Activated T-helper 2 cell treated with anti-CD3 and anti-CD28 coated beads, Interferon-gamma antibody, Interleukin-2, Interleukin-4, amounts not matched to agents 10 μg/mL and 5 μg/mL and 100 μg/mL, durations not matched to agents 14 hours and 24 hours and 36 hours (primary cell): ENCODE measurements at regions not wholly inside any gene's neighbourhood (a gene's known extent, or its start where the extent isn't known, plus 50 kb on each side); places are given as distances from the start of the nearest gene placed in this dataset.
"Not testable (repeated sequence)": the region's sequence is repeated elsewhere in the genome, so short reads cannot be mapped to it uniquely, and the experiment has no call there.

ENCODE experiments used
- DNase-seq: peaks from one replicate; pipeline ENCODE4 v3.0.0; 2021; ENCODE audit warnings: low spot score
- H3K27ac Mint-ChIP-seq: one replicate; pipeline ENCODE4 v1.8.0; 2021; ENCODE audit warnings: mixed read lengths
- H3K27me3 Mint-ChIP-seq: one replicate; pipeline ENCODE4 v1.8.0; 2021; ENCODE audit warnings: low read depth, mixed read lengths
- H3K36me3 Mint-ChIP-seq: one replicate; pipeline ENCODE4 v1.8.0; 2021; ENCODE audit warnings: low read depth, mixed read lengths
- H3K4me1 Mint-ChIP-seq: one replicate; pipeline ENCODE4 v1.8.0; 2021; ENCODE audit warnings: low read depth, mixed read lengths
- H3K4me3 Mint-ChIP-seq: one replicate; pipeline ENCODE4 v1.8.0; 2021; ENCODE audit warnings: low read depth, mild to moderate bottlenecking, moderate library complexity, mixed read lengths
- H3K9me3 Mint-ChIP-seq: one replicate; pipeline ENCODE4 v1.8.0; 2021; ENCODE audit warnings: mixed read lengths
- intact Hi-C: fragments of 100-400 bp; cut with micrococcal nuclease; formaldehyde crosslinking; loops from one replicate; pipeline ENCODE4 v1.15.1; 2023

DNA sequence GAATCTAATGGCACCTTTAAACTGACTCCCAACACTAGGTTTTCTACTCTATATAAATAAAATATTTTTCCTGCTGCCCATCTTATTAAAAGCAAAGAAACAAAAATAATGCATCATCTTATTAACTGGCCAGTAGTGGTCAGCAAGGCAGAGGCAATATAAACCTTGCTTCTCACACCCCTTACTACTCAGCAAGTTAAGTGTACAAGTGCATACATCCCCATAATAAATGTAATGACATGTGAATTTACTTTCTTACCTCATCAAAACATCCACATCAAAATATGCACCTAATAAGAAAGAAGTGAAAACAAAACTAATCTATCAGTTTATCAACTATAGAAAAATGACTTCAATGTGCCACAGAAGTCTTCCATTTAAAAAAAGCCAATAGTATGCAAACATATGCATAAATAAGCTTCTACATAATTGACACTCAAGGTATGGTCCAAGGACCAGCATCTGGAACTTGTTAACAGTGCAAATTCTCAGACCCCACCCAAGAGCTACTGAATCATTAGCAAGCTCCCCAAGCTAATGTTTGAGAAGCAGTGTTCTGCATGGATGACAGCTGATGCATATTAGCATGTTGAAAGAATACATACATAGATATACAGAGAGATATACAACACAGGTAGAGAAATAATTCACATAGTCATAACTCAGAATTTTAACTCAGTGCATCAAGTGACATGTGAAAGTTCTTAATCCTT lies 182.7 kb downstream of the C7orf25 start:
- intact Hi-C loops: no loop called here
- H3K4me1 Mint-ChIP-seq: no peaks in the 10 kb centered on the region
- no peak overlapping the region for H3K4me3 Mint-ChIP-seq
- no peak overlapping the region for H3K27ac Mint-ChIP-seq
- H3K9me3 Mint-ChIP-seq: no peaks in the 10 kb centered on the region
- H3K36me3 Mint-ChIP-seq: no peaks in the 10 kb centered on the region
- no peak for DNase-seq
- H3K27me3 Mint-ChIP-seq: no peaks in the 10 kb centered on the region

GRCh38 chr7:42727451-42727850 lies 184.4 kb downstream of the C7orf25 start:
- Mint-ChIP-seq H3K36me3 (no peaks in the 10 kb centered on the region), H3K4me3 (no peak overlapping the region), H3K4me1 (no peaks in the 10 kb centered on the region), H3K9me3 (no peaks in the 10 kb centered on the region), H3K27ac (no peak overlapping the region), H3K27me3 (no peaks in the 10 kb centered on the region)
- no peak for DNase-seq
- intact Hi-C loops: no loop called here

DNA sequence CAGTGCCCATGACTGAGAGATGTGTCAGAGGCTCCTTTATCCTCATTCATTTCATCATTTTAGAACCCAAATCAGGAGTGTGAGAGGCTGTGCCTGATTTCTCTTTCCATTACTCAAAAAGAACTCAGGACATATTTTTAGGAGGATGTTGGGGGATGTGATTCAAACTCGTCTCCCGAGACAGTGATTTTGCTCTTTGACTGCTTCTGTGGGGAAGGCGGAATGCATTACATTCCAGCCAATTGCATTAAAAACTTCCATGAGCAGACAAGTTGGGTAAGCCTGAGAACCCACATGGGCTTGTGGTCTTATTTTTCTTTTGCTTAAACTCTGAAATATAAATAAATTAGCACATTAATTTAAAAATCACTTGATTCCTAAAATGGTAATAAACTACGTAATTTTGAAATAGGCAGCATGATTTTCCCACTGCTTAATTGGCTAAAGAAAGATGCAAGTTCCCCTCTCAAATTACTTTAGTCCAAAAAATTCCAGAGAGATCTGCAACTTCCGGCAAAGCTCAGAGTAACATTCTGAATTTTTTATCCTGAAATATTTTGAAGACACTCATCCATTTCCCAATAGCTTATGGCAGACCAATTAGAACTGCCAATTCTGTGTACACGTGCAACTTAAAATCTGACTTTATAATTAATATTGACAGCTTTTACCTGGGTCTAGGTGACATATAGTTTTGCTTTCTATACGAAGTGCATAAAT lies 185.6 kb downstream of the C7orf25 start:
- Mint-ChIP-seq H3K4me3 (no peak overlapping the region), H3K27ac (no peak overlapping the region), H3K36me3 (no peaks in the 10 kb centered on the region), H3K27me3 (no peaks in the 10 kb centered on the region), H3K4me1 (no peaks in the 10 kb centered on the region), H3K9me3 (no peaks in the 10 kb centered on the region)
- DNase-seq: no peak
- intact Hi-C loops: no loop called here

- no peak overlapping the region for H3K27ac Mint-ChIP-seq
- no peaks in the 10 kb centered on the region for H3K4me1 Mint-ChIP-seq
- H3K4me3 Mint-ChIP-seq: no peak overlapping the region
- H3K9me3 Mint-ChIP-seq: no peaks in the 10 kb centered on the region
- intact Hi-C loops: no loop called here
- H3K27me3 Mint-ChIP-seq: no peaks in the 10 kb centered on the region
- H3K36me3 Mint-ChIP-seq: no peaks in the 10 kb centered on the region
- DNase-seq: no peak
These were observed 189.2 kb downstream of the C7orf25 start for GRCh38 chr7:42722716-42723115.

DNA sequence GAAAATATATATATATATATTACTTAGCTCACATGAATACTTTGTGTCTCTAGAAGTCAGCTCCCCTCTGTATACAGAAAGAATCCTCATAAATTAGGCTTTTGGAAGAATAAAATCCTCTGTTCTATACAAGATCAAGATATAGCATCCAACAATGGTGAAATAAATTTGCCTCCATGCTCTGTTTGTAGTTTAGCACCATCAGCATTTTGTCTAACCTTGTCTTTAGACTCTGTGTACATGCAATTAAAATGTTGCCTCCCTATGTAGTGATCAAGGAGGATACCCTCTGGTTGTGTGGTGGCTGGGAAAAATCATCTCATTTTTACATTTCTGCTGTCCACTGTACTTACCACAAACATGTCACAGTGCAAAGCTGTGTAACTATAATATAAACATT lies 189.7 kb downstream of the C7orf25 start:
- Mint-ChIP-seq H3K4me1 (no peaks in the 10 kb centered on the region), H3K27ac (no peak overlapping the region), H3K36me3 (no peaks in the 10 kb centered on the region), H3K27me3 (no peaks in the 10 kb centered on the region), H3K4me3 (no peak overlapping the region), H3K9me3 (no peaks in the 10 kb centered on the region)
- no peak for DNase-seq
- intact Hi-C loops: no loop called here

DNA sequence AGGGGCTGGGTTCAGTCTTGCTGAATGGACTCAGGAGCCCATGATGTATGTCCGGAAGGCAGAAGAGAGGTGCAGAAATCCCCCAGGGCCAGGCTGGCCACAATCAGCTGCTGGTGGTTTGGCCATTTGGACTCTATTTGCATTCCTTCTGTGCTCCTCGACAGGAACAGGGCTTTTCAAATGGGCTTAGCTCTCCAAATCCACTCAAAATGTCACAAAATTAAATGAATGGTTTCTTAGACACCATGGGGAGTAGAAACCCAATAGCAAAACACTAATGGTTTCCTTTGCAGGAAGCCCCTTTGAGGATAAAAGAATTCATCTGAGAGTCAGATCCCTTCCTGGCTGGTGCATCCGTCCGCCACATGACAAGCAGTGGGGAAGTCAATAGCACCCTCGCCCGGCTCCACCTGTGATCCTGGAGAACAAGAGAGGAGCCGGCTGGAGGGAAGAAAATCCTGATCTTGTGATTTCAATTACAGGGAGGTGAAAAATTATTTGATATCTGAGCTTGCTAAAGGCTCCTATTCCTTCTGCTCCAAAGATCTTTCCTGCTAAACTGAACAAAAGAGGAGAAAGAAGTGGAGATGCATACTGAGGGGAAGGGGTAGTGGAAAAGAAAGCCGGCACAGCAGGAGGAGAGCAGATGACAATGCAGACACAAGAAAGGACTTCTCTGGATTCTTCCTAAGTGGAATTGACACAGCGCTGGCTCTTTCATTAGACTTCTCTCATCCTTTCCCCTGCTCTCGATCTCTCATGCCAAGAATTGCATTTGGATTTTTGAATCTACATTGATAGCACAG lies 190.7 kb downstream of the C7orf25 start:
- H3K27me3 Mint-ChIP-seq: no peaks in the 10 kb centered on the region
- H3K27ac Mint-ChIP-seq: no peak overlapping the region
- H3K4me1 Mint-ChIP-seq: no peaks in the 10 kb centered on the region
- H3K36me3 Mint-ChIP-seq: no peaks in the 10 kb centered on the region
- no peak overlapping the region for H3K4me3 Mint-ChIP-seq
- no peak for DNase-seq
- intact Hi-C loops: no loop called here
- no peaks in the 10 kb centered on the region for H3K9me3 Mint-ChIP-seq

DNA sequence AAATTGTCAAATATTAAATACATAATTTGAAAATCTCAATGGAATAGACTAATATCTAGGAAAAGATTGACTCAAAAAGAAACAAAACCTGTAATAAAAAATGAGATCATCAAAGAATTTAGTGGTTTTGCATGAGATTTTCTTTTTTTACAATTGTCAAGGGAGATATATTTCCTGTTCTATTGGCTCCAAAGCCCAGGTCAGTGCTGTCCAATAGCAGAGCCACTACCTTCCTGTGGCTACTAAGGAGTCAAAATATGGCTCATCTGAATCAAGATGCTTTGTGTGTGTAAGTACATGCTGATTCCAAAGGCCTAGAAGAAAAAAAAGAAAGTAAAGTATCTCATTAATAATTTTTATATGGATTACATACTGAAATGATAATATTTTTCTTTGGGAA lies 191.9 kb downstream of the C7orf25 start:
- no peak for DNase-seq
- H3K27ac Mint-ChIP-seq: no peak overlapping the region
- no peaks in the 10 kb centered on the region for H3K9me3 Mint-ChIP-seq
- no peaks in the 10 kb centered on the region for H3K27me3 Mint-ChIP-seq
- H3K4me3 Mint-ChIP-seq: no peak overlapping the region
- intact Hi-C loops: no loop called here
- no peaks in the 10 kb centered on the region for H3K4me1 Mint-ChIP-seq
- H3K36me3 Mint-ChIP-seq: no peaks in the 10 kb centered on the region

DNA sequence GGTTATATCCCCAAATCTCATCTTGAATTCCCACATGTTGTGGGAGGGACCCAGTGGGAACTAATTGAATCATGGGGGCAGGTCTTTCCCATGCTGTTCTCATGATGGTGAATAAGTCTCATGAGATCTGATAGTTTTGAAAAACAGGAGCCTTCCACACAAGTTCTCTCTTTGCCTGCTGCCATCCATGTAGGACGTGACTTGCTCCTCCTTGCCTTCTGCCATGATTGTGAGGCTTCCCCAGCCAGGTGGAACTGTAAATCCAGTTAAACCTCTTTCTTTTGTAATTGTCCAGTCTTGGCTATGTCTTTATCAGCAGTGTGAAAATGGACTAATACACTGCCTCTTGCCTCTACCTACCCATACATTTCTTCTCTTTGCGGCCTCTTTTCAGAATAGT lies 193.4 kb downstream of the C7orf25 start:
- H3K36me3 Mint-ChIP-seq, intact Hi-C loops: not testable (repeated sequence)

DNA sequence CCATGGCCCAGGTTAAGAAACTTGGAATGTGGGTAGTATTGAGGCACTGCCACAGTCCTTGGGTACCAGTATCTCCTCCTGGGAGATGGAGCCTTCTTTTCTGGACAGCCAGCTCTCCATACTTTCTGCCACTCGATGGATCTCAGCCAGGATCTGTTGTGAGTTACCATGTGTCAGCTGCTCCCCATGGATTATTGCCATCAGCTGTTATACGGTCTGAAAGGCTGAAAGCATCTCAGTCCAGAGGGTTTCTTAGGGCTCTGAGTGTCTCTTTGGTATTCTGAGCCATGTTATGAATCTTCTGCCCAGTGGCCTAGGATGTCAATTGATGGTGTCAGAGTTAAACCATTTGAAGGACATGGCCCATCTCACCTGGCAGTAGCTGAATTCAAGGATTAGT lies 197.5 kb downstream of the C7orf25 start:
- H3K4me3 Mint-ChIP-seq: no peak overlapping the region
- no peaks in the 10 kb centered on the region for H3K4me1 Mint-ChIP-seq
- H3K9me3 Mint-ChIP-seq: peaks cover 7% of the 10 kb centered on the region
- no peaks in the 10 kb centered on the region for H3K36me3 Mint-ChIP-seq
- H3K27ac Mint-ChIP-seq: no peak overlapping the region
- intact Hi-C loops: no loop called here
- H3K27me3 Mint-ChIP-seq: no peaks in the 10 kb centered on the region
- no peak for DNase-seq

More for the DNA sequence above, 193.4 kb downstream of the C7orf25 start:
- not testable (repeated sequence) for H3K4me1 Mint-ChIP-seq, DNase-seq, H3K27me3 Mint-ChIP-seq, H3K4me3 Mint-ChIP-seq, H3K9me3 Mint-ChIP-seq, H3K27ac Mint-ChIP-seq

DNA sequence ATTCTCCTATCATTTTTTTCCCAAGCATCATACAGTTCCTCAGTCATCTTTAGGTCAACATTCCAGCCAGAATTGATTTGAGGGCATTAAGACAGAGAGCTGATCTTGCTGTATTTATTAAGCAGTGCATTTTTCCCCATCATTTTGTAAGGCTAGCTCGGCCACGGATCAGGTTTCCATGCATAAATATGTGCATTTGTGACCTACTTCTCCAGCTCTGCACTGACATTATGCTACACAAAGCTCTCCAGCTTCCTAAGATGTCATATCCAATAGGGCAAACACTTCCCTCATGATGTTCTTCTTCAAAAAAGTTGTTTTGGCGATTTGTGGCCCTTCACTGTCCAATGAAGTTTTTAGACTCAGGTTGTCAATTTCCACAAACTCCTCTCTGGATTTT lies 202.6 kb downstream of the C7orf25 start:
- intact Hi-C loops: no loop called here
- H3K4me1 Mint-ChIP-seq: no peaks in the 10 kb centered on the region
- H3K9me3 Mint-ChIP-seq: peaks cover 7% of the 10 kb centered on the region
- DNase-seq: no peak
- H3K27ac Mint-ChIP-seq: no peak overlapping the region
- no peaks in the 10 kb centered on the region for H3K27me3 Mint-ChIP-seq
- no peaks in the 10 kb centered on the region for H3K36me3 Mint-ChIP-seq
- no peak overlapping the region for H3K4me3 Mint-ChIP-seq

DNA sequence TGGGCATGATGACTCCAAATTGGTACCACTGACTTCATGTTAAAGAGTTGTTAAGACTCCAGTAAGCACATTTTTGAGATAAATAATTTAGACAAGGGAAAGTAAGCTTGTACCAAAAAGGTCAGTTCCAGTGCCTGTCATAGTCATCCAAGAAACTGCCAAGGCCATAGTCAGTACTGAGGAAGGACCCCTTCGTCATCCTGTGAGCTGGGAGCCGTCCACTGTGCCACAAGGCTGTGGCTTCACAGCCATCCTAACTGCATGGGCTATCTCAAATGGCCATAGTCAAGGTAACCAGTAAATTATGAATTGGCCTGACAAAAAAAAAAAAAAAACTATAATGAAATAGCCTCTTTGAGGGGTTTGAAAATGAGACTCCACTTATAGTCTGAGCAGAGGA lies 207.2 kb downstream of the C7orf25 start:
- DNase-seq: no peak
- Mint-ChIP-seq H3K36me3 (no peaks in the 10 kb centered on the region), H3K4me3 (no peak overlapping the region), H3K27me3 (no peaks in the 10 kb centered on the region), H3K27ac (no peak overlapping the region), H3K9me3 (no peaks in the 10 kb centered on the region), H3K4me1 (no peaks in the 10 kb centered on the region)
- intact Hi-C loops: no loop called here

GRCh38 chr7:42702647-42703046 lies 209.2 kb downstream of the C7orf25 start:
- no peaks in the 10 kb centered on the region for H3K36me3 Mint-ChIP-seq
- no peaks in the 10 kb centered on the region for H3K4me1 Mint-ChIP-seq
- H3K27me3 Mint-ChIP-seq: no peaks in the 10 kb centered on the region
- no peaks in the 10 kb centered on the region for H3K9me3 Mint-ChIP-seq
- intact Hi-C loops: no loop called here
- H3K4me3 Mint-ChIP-seq: no peak overlapping the region
- no peak for DNase-seq
- no peak overlapping the region for H3K27ac Mint-ChIP-seq
